ENCODE measurements at regions not wholly inside any gene's neighbourhood (a gene's known extent, or its start where the extent isn't known, plus 50 kb on each side); places are given as distances from the start of the nearest gene placed in this dataset.

GRCh38 chr1:80988926-80989325 lies 811.8 kb upstream of the ADGRL2 start:
- Histone ChIP-seq H3K79me2 (ENCODE audit: insufficient read depth, low read length) (no peaks in the 10 kb centered on the region), H3K9me2 (replicated peaks; ENCODE audit: insufficient read depth, low read length) (no peaks in the 10 kb centered on the region), H4K20me1 (ENCODE audit: low read depth, low read length) (no peaks in the 10 kb centered on the region), H2AFZ (ENCODE audit: low read depth, low read length, severe bottlenecking) (no peak overlapping the region), H3K27me3 (ENCODE audit: low read length) (no peaks in the 10 kb centered on the region), H3K27ac (ENCODE audit: low read depth, low read length) (no peak overlapping the region), H3K36me3 (ENCODE audit: low read length) (no peaks in the 10 kb centered on the region), H3K9ac (ENCODE audit: low read length) (no peak overlapping the region), H3K4me3 (ENCODE audit: insufficient read depth, low read length, poor library complexity, severe bottlenecking) (no peak overlapping the region), H3F3A (ENCODE audit: insufficient read depth) (no peaks in the 10 kb centered on the region), H3K4me2 (ENCODE audit: low read depth, low read length, poor library complexity, severe bottlenecking) (no peak overlapping the region), H3K9me3 (ENCODE audit: insufficient read depth, low read length) (no peaks in the 10 kb centered on the region)
- TF ChIP-seq, protein P1, sequence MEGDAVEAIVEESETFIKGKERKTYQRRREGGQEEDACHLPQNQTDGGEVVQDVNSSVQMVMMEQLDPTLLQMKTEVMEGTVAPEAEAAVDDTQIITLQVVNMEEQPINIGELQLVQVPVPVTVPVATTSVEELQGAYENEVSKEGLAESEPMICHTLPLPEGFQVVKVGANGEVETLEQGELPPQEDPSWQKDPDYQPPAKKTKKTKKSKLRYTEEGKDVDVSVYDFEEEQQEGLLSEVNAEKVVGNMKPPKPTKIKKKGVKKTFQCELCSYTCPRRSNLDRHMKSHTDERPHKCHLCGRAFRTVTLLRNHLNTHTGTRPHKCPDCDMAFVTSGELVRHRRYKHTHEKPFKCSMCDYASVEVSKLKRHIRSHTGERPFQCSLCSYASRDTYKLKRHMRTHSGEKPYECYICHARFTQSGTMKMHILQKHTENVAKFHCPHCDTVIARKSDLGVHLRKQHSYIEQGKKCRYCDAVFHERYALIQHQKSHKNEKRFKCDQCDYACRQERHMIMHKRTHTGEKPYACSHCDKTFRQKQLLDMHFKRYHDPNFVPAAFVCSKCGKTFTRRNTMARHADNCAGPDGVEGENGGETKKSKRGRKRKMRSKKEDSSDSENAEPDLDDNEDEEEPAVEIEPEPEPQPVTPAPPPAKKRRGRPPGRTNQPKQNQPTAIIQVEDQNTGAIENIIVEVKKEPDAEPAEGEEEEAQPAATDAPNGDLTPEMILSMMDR (IDR thresholded peaks at IDR 0.05; ENCODE audit: insufficient read depth, low read length, poor library complexity, severe bottlenecking): no peak
- TF ChIP-seq EZH2phosphoT487 (conservative IDR thresholded peaks at IDR 0.05; ENCODE audit: low read length): no peak

GRCh38 chr1:80987824-80988223 lies 812.9 kb upstream of the ADGRL2 start:
- Histone ChIP-seq H3K4me2 (ENCODE audit: low read depth, low read length, poor library complexity, severe bottlenecking) (no peak overlapping the region), H3K4me3 (ENCODE audit: insufficient read depth, low read length, poor library complexity, severe bottlenecking) (no peak overlapping the region)

DNA sequence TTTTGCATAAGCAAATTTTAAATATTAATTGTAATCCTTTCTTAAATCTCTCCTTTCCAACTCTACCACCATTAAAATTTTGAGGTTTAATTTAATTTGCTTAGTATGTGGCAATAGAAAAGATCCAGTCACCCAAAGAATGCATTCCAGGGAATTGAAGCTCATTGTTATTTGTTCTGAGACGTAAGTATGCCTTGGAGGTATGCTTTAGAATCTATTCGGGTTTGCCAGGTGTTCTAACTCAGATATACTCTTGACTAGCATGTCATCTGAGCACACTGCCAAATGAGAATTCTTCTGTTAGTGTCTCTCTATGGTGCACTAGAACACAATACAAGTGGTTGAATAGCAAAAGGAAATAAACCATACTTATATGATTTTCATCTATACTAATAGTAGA lies 813.6 kb upstream of the ADGRL2 start:
- no peak overlapping the region for H3K4me3 ChIP-seq (ENCODE audit: insufficient read depth, low read length, poor library complexity, severe bottlenecking)
- no peaks in the 10 kb centered on the region for H3K79me2 ChIP-seq (ENCODE audit: insufficient read depth, low read length)
- H3K4me2 ChIP-seq (ENCODE audit: low read depth, low read length, poor library complexity, severe bottlenecking): no peak overlapping the region
- no peak overlapping the region for H2AFZ ChIP-seq (ENCODE audit: low read depth, low read length, severe bottlenecking)
- no peaks in the 10 kb centered on the region for H3K9me2 ChIP-seq (replicated peaks; ENCODE audit: insufficient read depth, low read length)
- no peak overlapping the region for H3K27ac ChIP-seq (ENCODE audit: low read depth, low read length)
- no peaks in the 10 kb centered on the region for H3K36me3 ChIP-seq (ENCODE audit: low read length)
- H3K9ac ChIP-seq (ENCODE audit: low read length): no peak overlapping the region
- TF ChIP-seq EZH2phosphoT487 (conservative IDR thresholded peaks at IDR 0.05; ENCODE audit: low read length): no peak
- TF ChIP-seq, protein P1 (IDR thresholded peaks at IDR 0.05; ENCODE audit: insufficient read depth, low read length, poor library complexity, severe bottlenecking): no peak
- no peaks in the 10 kb centered on the region for H3K27me3 ChIP-seq (ENCODE audit: low read length)
- no peaks in the 10 kb centered on the region for H3F3A ChIP-seq (ENCODE audit: insufficient read depth)
- no peaks in the 10 kb centered on the region for H3K9me3 ChIP-seq (ENCODE audit: insufficient read depth, low read length)
- H4K20me1 ChIP-seq (ENCODE audit: low read depth, low read length): no peaks in the 10 kb centered on the region

More at GRCh38 chr1:80987824-80988223, 812.9 kb upstream of the ADGRL2 start:
- H3F3A ChIP-seq (ENCODE audit: insufficient read depth): no peaks in the 10 kb centered on the region
- no peaks in the 10 kb centered on the region for H4K20me1 ChIP-seq (ENCODE audit: low read depth, low read length)
- H3K9me3 ChIP-seq (ENCODE audit: insufficient read depth, low read length): no peaks in the 10 kb centered on the region
- no peaks in the 10 kb centered on the region for H3K27me3 ChIP-seq (ENCODE audit: low read length)
- no peak overlapping the region for H3K9ac ChIP-seq (ENCODE audit: low read length)
- no peaks in the 10 kb centered on the region for H3K79me2 ChIP-seq (ENCODE audit: insufficient read depth, low read length)
- no peaks in the 10 kb centered on the region for H3K9me2 ChIP-seq (replicated peaks; ENCODE audit: insufficient read depth, low read length)
- H3K27ac ChIP-seq (ENCODE audit: low read depth, low read length): no peak overlapping the region
- no peaks in the 10 kb centered on the region for H3K36me3 ChIP-seq (ENCODE audit: low read length)
- H2AFZ ChIP-seq (ENCODE audit: low read depth, low read length, severe bottlenecking): no peak overlapping the region
- no peak for TF ChIP-seq EZH2phosphoT487 (conservative IDR thresholded peaks at IDR 0.05; ENCODE audit: low read length)
- TF ChIP-seq, protein P1 (IDR thresholded peaks at IDR 0.05; ENCODE audit: insufficient read depth, low read length, poor library complexity, severe bottlenecking): no peak

All from SU-DHL-6 (cell line).